WTC11 (cell line): ENCODE measurements at regions not wholly inside any gene's neighbourhood (a gene's known extent, or its start where the extent isn't known, plus 50 kb on each side); places are given as distances from the start of the nearest gene placed in this dataset.

Source experiments
- ATAC-seq: fragments of 200-7000 bp; cut with Tn5 transposase; 2 replicates; pipeline ENCODE4 v1.10.0; 2021; ENCODE audit warnings: mild to moderate bottlenecking, moderate library complexity
- CTCF ChIA-PET: fragments of 300-600 bp; sonication (Branson Sonifier 250); formaldehyde crosslinking; loops from one replicate; lab custom pipeline; 2021; ENCODE audit warnings: antibody characterized with exemption; lab: Charles Lee
- POLR2A ChIA-PET: fragments of 350-600 bp; sonication (Branson Sonifier 250); formaldehyde crosslinking; loops from one replicate; lab custom pipeline; 2021; ENCODE audit warnings: antibody characterized with exemption; lab: Charles Lee
- DNase-seq: peaks from one replicate; pipeline ENCODE4 v3.0.0; 2021; ENCODE audit warnings: low spot score
- H3K27ac Mint-ChIP-seq: 2 replicates; pipeline ENCODE4 v1.8.0; 2021; ENCODE audit warnings: mixed read lengths
- H3K27me3 Mint-ChIP-seq: 2 replicates; pipeline ENCODE4 v1.8.0; 2021; ENCODE audit warnings: low read depth, mild to moderate bottlenecking, moderate library complexity, mixed read lengths
- H3K36me3 Mint-ChIP-seq: 2 replicates; pipeline ENCODE4 v1.8.0; 2021; ENCODE audit warnings: mixed read lengths
- H3K4me1 Mint-ChIP-seq: 2 replicates; pipeline ENCODE4 v1.8.0; 2022; ENCODE audit warnings: mixed read lengths
- H3K4me3 Mint-ChIP-seq: 2 replicates; pipeline ENCODE4 v1.8.0; 2021; ENCODE audit warnings: mild to moderate bottlenecking, moderate library complexity, mixed read lengths
- H3K9me3 Mint-ChIP-seq: 2 replicates; pipeline ENCODE4 v1.8.0; 2021; ENCODE audit warnings: mixed read lengths
- ATF2 ChIP-seq: sonication (generic); formaldehyde crosslinking; IDR thresholded peaks from 2 replicates; pipeline ENCODE4 v1.8.1; 2022; ENCODE audit warnings: low read depth, missing genetic modification reagents, borderline replicate concordance
- ERG ChIP-seq: fragments of 250-450 bp; sonication (Bioruptor Pico); IDR thresholded peaks from 2 replicates; pipeline ENCODE4 v1.8.0; 2021; ENCODE audit warnings: mild to moderate bottlenecking
- GRHL2 ChIP-seq: fragments of 250-450 bp; sonication (Bioruptor Pico); IDR thresholded peaks from 2 replicates; pipeline ENCODE4 v1.8.0; 2022; ENCODE audit warnings: mild to moderate bottlenecking, moderate library complexity; ENCODE audit not compliant: insufficient replicate concordance, severe bottlenecking
- KAT7 ChIP-seq: sonication (generic); formaldehyde crosslinking; IDR thresholded peaks from 2 replicates; pipeline ENCODE4 v1.8.1; 2023; ENCODE audit warnings: missing genetic modification reagents, mild to moderate bottlenecking, borderline replicate concordance
- NFE2L1 ChIP-seq: sonication (generic); formaldehyde crosslinking; IDR thresholded peaks from 2 replicates; pipeline ENCODE4 v1.8.1; 2023; ENCODE audit warnings: missing genetic modification reagents
- PRRX2 ChIP-seq: fragments of 250-450 bp; sonication (Bioruptor Pico); IDR thresholded peaks from 2 replicates; pipeline ENCODE4 v1.8.0; 2021; ENCODE audit warnings: mild to moderate bottlenecking
- SMAD4 ChIP-seq: sonication (generic); formaldehyde crosslinking; IDR thresholded peaks from 2 replicates; pipeline ENCODE4 v1.8.0; 2022; ENCODE audit warnings: mild to moderate bottlenecking, missing genetic modification reagents
- ZNF121 ChIP-seq: sonication (generic); formaldehyde crosslinking; IDR thresholded peaks from 2 replicates; pipeline ENCODE4 v1.8.0; 2023; ENCODE audit warnings: missing genetic modification reagents
- ZNF416 ChIP-seq: fragments of 250-450 bp; sonication (Bioruptor Pico); IDR thresholded peaks from 2 replicates; pipeline ENCODE4 v1.9.0; 2021; ENCODE audit warnings: mild to moderate bottlenecking, inconsistent platforms
- ZNF423 ChIP-seq: fragments of 250-450 bp; sonication (Bioruptor Pico); IDR thresholded peaks from 2 replicates; pipeline ENCODE4 v2.1.2; 2022; ENCODE audit warnings: mild to moderate bottlenecking, moderate library complexity
- TF ChIP-seq, protein P1 (sequence below): sonication (generic); formaldehyde crosslinking; IDR thresholded peaks from 2 replicates; pipeline ENCODE4 v1.8.0; 2022; ENCODE audit warnings: missing genetic modification reagents
- TF ChIP-seq, protein P2 (sequence below): fragments of 200-600 bp; IDR thresholded peaks from 2 replicates; pipeline ENCODE4 v1.8.0; 2022; ENCODE audit warnings: antibody characterized with exemption

DNA sequence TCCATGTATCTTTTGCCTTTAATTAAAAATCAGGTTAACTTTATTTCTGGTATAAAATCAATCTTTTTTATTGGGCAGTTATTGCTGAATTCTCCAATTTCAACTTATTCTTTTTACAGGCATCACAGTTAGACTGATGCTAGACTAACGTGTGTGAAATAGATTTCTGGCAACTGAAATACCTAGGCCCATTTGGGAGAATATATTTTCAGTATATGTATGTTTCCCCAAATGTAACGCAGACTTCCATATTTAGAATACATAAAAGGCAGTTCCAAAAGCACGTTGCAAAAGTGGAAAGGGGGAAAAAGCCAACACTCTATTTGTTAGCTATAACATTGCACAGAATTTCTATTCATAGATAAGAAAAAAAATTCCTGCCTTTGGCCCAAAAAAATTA lies 297.0 kb downstream of the ATP23 start (continued):
- TF ChIP-seq SMAD4 (no peak), ZNF423 (no peak), PRRX2 (CRISPR knock-in tag) (no peak), ATF2 (CRISPR knock-in tag) (no peak), ZNF416 (CRISPR knock-in tag) (no peak)
- TF ChIP-seq, protein P1, sequence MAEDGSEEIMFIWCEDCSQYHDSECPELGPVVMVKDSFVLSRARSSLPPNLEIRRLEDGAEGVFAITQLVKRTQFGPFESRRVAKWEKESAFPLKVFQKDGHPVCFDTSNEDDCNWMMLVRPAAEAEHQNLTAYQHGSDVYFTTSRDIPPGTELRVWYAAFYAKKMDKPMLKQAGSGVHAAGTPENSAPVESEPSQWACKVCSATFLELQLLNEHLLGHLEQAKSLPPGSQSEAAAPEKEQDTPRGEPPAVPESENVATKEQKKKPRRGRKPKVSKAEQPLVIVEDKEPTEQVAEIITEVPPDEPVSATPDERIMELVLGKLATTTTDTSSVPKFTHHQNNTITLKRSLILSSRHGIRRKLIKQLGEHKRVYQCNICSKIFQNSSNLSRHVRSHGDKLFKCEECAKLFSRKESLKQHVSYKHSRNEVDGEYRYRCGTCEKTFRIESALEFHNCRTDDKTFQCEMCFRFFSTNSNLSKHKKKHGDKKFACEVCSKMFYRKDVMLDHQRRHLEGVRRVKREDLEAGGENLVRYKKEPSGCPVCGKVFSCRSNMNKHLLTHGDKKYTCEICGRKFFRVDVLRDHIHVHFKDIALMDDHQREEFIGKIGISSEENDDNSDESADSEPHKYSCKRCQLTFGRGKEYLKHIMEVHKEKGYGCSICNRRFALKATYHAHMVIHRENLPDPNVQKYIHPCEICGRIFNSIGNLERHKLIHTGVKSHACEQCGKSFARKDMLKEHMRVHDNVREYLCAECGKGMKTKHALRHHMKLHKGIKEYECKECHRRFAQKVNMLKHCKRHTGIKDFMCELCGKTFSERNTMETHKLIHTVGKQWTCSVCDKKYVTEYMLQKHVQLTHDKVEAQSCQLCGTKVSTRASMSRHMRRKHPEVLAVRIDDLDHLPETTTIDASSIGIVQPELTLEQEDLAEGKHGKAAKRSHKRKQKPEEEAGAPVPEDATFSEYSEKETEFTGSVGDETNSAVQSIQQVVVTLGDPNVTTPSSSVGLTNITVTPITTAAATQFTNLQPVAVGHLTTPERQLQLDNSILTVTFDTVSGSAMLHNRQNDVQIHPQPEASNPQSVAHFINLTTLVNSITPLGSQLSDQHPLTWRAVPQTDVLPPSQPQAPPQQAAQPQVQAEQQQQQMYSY (CRISPR knock-in tag) = no peak

DNA sequence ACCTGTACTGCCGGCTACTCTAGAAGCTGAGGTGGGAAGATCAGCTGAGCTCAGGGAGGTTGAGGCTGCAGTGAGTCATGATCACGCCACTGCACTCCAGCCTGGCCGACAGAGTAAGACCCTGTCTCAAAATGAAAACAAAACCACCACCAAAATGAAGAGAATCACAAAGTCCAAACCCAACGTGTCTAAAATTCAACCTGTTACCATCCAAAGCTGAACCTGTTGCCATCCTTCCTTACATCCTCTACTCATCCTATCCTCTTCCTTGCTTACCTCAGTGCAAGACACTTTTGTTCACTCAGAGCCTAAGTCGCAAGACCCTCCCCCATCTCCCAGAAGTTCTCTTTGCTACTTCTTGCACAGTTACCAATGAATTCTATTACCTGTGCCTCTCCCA lies 299.7 kb downstream of the ATP23 start:
- Mint-ChIP-seq H3K9me3 (peaks cover 12% of the 10 kb centered on the region), H3K27me3 (no peaks in the 10 kb centered on the region), H3K27ac (no peak overlapping the region), H3K4me3 (no peak overlapping the region), H3K4me1 (peaks cover 20% of the 10 kb centered on the region), H3K36me3 (no peaks in the 10 kb centered on the region)
- TF ChIP-seq GRHL2 (CRISPR knock-in tag) = no peak
- TF ChIP-seq NFE2L1 (CRISPR knock-in tag) = no peak
- DNase-seq (no peak), ATAC-seq (no peak)
- ChIA-PET POLR2A (no interaction called here), CTCF (no interaction called here)

GRCh38 chr12:58242796-58243630 lies 301.6 kb downstream of the ATP23 start:
- POLR2A ChIA-PET = no interaction called here
- no peak overlapping the region for H3K27ac Mint-ChIP-seq
- TF ChIP-seq KAT7 (CRISPR knock-in tag) (no peak), ERG (CRISPR knock-in tag) (no peak), ZNF121 (CRISPR knock-in tag) (no peak), ATF2 (CRISPR knock-in tag) (no peak), ZNF416 (CRISPR knock-in tag) (no peak)
- TF ChIP-seq, protein P2, sequence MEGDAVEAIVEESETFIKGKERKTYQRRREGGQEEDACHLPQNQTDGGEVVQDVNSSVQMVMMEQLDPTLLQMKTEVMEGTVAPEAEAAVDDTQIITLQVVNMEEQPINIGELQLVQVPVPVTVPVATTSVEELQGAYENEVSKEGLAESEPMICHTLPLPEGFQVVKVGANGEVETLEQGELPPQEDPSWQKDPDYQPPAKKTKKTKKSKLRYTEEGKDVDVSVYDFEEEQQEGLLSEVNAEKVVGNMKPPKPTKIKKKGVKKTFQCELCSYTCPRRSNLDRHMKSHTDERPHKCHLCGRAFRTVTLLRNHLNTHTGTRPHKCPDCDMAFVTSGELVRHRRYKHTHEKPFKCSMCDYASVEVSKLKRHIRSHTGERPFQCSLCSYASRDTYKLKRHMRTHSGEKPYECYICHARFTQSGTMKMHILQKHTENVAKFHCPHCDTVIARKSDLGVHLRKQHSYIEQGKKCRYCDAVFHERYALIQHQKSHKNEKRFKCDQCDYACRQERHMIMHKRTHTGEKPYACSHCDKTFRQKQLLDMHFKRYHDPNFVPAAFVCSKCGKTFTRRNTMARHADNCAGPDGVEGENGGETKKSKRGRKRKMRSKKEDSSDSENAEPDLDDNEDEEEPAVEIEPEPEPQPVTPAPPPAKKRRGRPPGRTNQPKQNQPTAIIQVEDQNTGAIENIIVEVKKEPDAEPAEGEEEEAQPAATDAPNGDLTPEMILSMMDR = no peak
- ATAC-seq = peak; percentile 73; the same call in 1 of the 2 replicates
- no peak for DNase-seq
- H3K4me3 Mint-ChIP-seq = no peak overlapping the region
- no peaks in the 10 kb centered on the region for H3K27me3 Mint-ChIP-seq
- peaks cover 17% of the 10 kb centered on the region for H3K4me1 Mint-ChIP-seq
- peaks cover 12% of the 10 kb centered on the region for H3K9me3 Mint-ChIP-seq
- CTCF ChIA-PET = no interaction called here
- H3K36me3 Mint-ChIP-seq = no peaks in the 10 kb centered on the region
